ENCODE measurements at regions not wholly inside any gene's neighbourhood (a gene's known extent, or its start where the extent isn't known, plus 50 kb on each side); places are given as distances from the start of the nearest gene placed in this dataset.

- in situ Hi-C loops (cut with MboI; ENCODE audit: low sequenced_read_pairs) (no loop called here), dilution Hi-C loops (cut with HindIII; ENCODE audit: low sequenced_read_pairs, unreplicated experiment) (no loop called here), intact Hi-C loops (cut with micrococcal nuclease) (no loop called here)
- H3K9me3 ChIP-seq (ENCODE audit: control insufficient read depth, insufficient read depth, low read length), result peaks cover 4% of the 10 kb centered on the region
- H4K20me1 ChIP-seq (ENCODE audit: insufficient read depth, low read length), result no peaks in the 10 kb centered on the region
- H4K8ac ChIP-seq (ENCODE audit: low read depth in 2 of 2, low read length in 2 of 2), result no peak overlapping the region
- TF ChIP-seq FOS (IDR thresholded peaks at IDR 0.05; ENCODE audit: low read depth, low read length) (no peak), RAD21 (IDR thresholded peaks at IDR 0.05; ENCODE audit: low read length) (no peak)
- TF ChIP-seq, protein P1, sequence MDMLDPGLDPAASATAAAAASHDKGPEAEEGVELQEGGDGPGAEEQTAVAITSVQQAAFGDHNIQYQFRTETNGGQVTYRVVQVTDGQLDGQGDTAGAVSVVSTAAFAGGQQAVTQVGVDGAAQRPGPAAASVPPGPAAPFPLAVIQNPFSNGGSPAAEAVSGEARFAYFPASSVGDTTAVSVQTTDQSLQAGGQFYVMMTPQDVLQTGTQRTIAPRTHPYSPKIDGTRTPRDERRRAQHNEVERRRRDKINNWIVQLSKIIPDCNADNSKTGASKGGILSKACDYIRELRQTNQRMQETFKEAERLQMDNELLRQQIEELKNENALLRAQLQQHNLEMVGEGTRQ (IDR thresholded peaks at IDR 0.05; ENCODE audit: low read depth, low read length), result no peak
- TF ChIP-seq, protein P2, sequence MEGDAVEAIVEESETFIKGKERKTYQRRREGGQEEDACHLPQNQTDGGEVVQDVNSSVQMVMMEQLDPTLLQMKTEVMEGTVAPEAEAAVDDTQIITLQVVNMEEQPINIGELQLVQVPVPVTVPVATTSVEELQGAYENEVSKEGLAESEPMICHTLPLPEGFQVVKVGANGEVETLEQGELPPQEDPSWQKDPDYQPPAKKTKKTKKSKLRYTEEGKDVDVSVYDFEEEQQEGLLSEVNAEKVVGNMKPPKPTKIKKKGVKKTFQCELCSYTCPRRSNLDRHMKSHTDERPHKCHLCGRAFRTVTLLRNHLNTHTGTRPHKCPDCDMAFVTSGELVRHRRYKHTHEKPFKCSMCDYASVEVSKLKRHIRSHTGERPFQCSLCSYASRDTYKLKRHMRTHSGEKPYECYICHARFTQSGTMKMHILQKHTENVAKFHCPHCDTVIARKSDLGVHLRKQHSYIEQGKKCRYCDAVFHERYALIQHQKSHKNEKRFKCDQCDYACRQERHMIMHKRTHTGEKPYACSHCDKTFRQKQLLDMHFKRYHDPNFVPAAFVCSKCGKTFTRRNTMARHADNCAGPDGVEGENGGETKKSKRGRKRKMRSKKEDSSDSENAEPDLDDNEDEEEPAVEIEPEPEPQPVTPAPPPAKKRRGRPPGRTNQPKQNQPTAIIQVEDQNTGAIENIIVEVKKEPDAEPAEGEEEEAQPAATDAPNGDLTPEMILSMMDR (conservative IDR thresholded peaks at IDR 0.05; ENCODE audit: low read depth, low read length), result no peak
- H3K4ac ChIP-seq (ENCODE audit: low read depth, low read length), result no peak overlapping the region
- BruUV-seq (replicated peaks), result no TSS peak
- WGBS, 2 experiments (ENCODE audit: extremely low coverage in 2 of 2, insufficient read length in 1 of 2), result no CpG with 5 or more reads among the region's 4 CpGs
- no peaks in the 10 kb centered on the region for H3K4me1 ChIP-seq (ENCODE audit: control insufficient read depth, insufficient read depth, low read length)
- H3K4me3 ChIP-seq (ENCODE audit: insufficient read depth, low read depth, low read length), result no peak overlapping the region
- H2BK5ac ChIP-seq (ENCODE audit: low read depth, low read length, poor library complexity, severe bottlenecking), result no peak overlapping the region
- ChIA-PET POLR2A (ENCODE audit: unreplicated experiment) (no interaction called here), CTCF (no interaction called here)
- H4K5ac ChIP-seq (ENCODE audit: low read depth, low read length), result no peak overlapping the region
- no peaks in the 10 kb centered on the region for H3K9me1 ChIP-seq (ENCODE audit: insufficient read depth, low read length)
- H2AK5ac ChIP-seq (ENCODE audit: low read depth, low read length), result no peak overlapping the region
- ATAC-seq (ENCODE audit: low read depth) (no peak), DNase-seq (no peak)
- no peak overlapping the region for H4K91ac ChIP-seq (ENCODE audit: insufficient read depth, low read depth, low read length)
- no peak overlapping the region for H2BK20ac ChIP-seq (ENCODE audit: low read depth, low read length)
- no peaks in the 10 kb centered on the region for H3K27me3 ChIP-seq (ENCODE audit: control insufficient read depth, insufficient read depth, low read length)
- no peak overlapping the region for H3K56ac ChIP-seq (ENCODE audit: extremely low read depth, insufficient read depth, low read length)
- H3K79me1 ChIP-seq (ENCODE audit: low read depth in 1 of 2, low read length in 2 of 2), result no peaks in the 10 kb centered on the region
- no peak overlapping the region for H3K27ac ChIP-seq (ENCODE audit: insufficient read depth, low read length)
- no peak overlapping the region for H2BK15ac ChIP-seq (ENCODE audit: low read depth, low read length)
- H3K23ac ChIP-seq (ENCODE audit: low read depth, low read length), result no peak overlapping the region
- H3K18ac ChIP-seq (ENCODE audit: low read depth, low read length), result no peak overlapping the region
- H3K14ac ChIP-seq (replicated peaks; ENCODE audit: low read depth, low read length), result no peak overlapping the region
- no peak overlapping the region for H2AK9ac ChIP-seq (replicated peaks; ENCODE audit: low read depth, low read length, poor library complexity)
- H3K36me3 ChIP-seq (ENCODE audit: control insufficient read depth, insufficient read depth, low read length), result no peaks in the 10 kb centered on the region
- no peak overlapping the region for H3K9ac ChIP-seq (ENCODE audit: low read depth, low read length)
- H2AFZ ChIP-seq (replicated peaks; ENCODE audit: low read length, poor library complexity), result no peak overlapping the region
- H3K4me2 ChIP-seq (ENCODE audit: low read depth, low read length), result no peak overlapping the region
- no peak overlapping the region for H2BK120ac ChIP-seq (ENCODE audit: low read depth, low read length)
Observed at GRCh38 chr7:54166419-54166818, 375.8 kb upstream of the VSTM2A start.
